H1 (cell line): ENCODE measurements at regions not wholly inside any gene's neighbourhood (a gene's known extent, or its start where the extent isn't known, plus 50 kb on each side); places are given as distances from the start of the nearest gene placed in this dataset.

ENCODE experiments used
- CTCF ChIA-PET: fragments of 300-600 bp; sonication (Branson Sonifier 250); formaldehyde crosslinking; loops from one replicate; lab custom pipeline; 2021; ENCODE audit not compliant: partially characterized antibody; lab: Charles Lee
- POLR2A ChIA-PET: fragments of 300-600 bp; sonication (Branson Sonifier 250); formaldehyde crosslinking; loops from one replicate; lab custom pipeline; 2021; ENCODE audit warnings: inconsistent platforms; ENCODE audit not compliant: partially characterized antibody; lab: Charles Lee
- DNase-seq, 2 experiments: peaks; one replicate each; pipeline versions ENCODE4 v3.0.0 to v3.0.0-alpha.2; 2010 to 2022; ENCODE audit warnings: low spot score in 2 of 2, low read depth in 1 of 2, mixed read lengths in 1 of 2
- FAIRE-seq: peaks from 2 replicates; lab custom pipeline; 2011; peaks lifted over from hg19 to GRCh38; lab: Jason Lieb, UNC
- H2AFZ ChIP-seq: 2 replicates; pipeline ENCODE4 v1.8.1; 2012; ENCODE audit warnings: low read length, inconsistent platforms
- H2AK5ac ChIP-seq: 2 replicates; pipeline ENCODE4 v1.6.1; 2013; ENCODE audit warnings: low read depth, low read length
- H2BK120ac ChIP-seq: replicated peaks from 2 replicates; pipeline ENCODE3; 2013; ENCODE audit warnings: low read depth, low read length, inconsistent platforms
- H2BK12ac ChIP-seq: 2 replicates; pipeline ENCODE4 v1.6.1; 2013; ENCODE audit warnings: low read depth, low read length
- H2BK15ac ChIP-seq: 2 replicates; pipeline ENCODE4 v1.6.1; 2013; ENCODE audit warnings: low read length
- H2BK20ac ChIP-seq: 2 replicates; pipeline ENCODE4 v1.6.1; 2013; ENCODE audit warnings: low read length
- H2BK5ac ChIP-seq: 2 replicates; pipeline ENCODE4 v1.6.1; 2013; ENCODE audit warnings: low read depth, low read length
- H3K14ac ChIP-seq: 2 replicates; pipeline ENCODE4 v1.6.1; 2013; ENCODE audit warnings: inconsistent platforms; ENCODE audit not compliant: insufficient read length
- H3K18ac ChIP-seq: 2 replicates; pipeline ENCODE4 v1.6.1; 2013; ENCODE audit warnings: low read length; ENCODE audit errors: extremely low read depth
- H3K23ac ChIP-seq: 2 replicates; pipeline ENCODE4 v1.6.1; 2013; ENCODE audit warnings: inconsistent platforms; ENCODE audit not compliant: insufficient read length
- H3K23me2 ChIP-seq: 2 replicates; pipeline ENCODE4 v1.6.1; 2013; ENCODE audit warnings: low read depth, low read length
- H3K27ac ChIP-seq: 2 replicates; pipeline ENCODE4 v1.6.1; 2011; ENCODE audit warnings: low read depth, low read length, inconsistent platforms
- H3K27me3 ChIP-seq, 4 experiments: replicated peaks in 1 of 4; 1 replicate in 1 of 4; 2 replicates in 3 of 4; pipeline versions ENCODE4 v1.6.1 to v1.8.1; 2011 to 2013; ENCODE audit warnings: low read length in 3 of 4, mild to moderate bottlenecking in 3 of 4, inconsistent platforms in 2 of 4, mixed read lengths in 2 of 4, moderate library complexity in 1 of 4; ENCODE audit not compliant: control insufficient read depth in 3 of 4, insufficient read depth in 3 of 4; ENCODE audit errors: extremely low read depth in 1 of 4
- H3K36me3 ChIP-seq, 4 experiments: 2 replicates each; pipeline versions ENCODE4 v1.6.1 to v1.8.1; 2011 to 2013; ENCODE audit warnings: mild to moderate bottlenecking in 4 of 4, low read length in 3 of 4, moderate library complexity in 2 of 4, control low read depth in 1 of 4, inconsistent platforms in 1 of 4; ENCODE audit not compliant: insufficient read depth in 4 of 4, control insufficient read depth in 2 of 4
- H3K4ac ChIP-seq: replicated peaks from 2 replicates; pipeline ENCODE3; 2013; ENCODE audit warnings: low read length, low read depth, mixed read lengths, inconsistent platforms; ENCODE audit not compliant: insufficient read length
- H3K4me1 ChIP-seq, 4 experiments: replicated peaks in 1 of 4; 1 replicate in 1 of 4; 2 replicates in 3 of 4; pipeline versions ENCODE4 v1.6.1 to v1.8.1; 2011 to 2013; ENCODE audit warnings: low read length in 3 of 4, inconsistent platforms in 2 of 4, mixed read lengths in 1 of 4; ENCODE audit not compliant: insufficient read depth in 4 of 4, control insufficient read depth in 3 of 4
- H3K4me2 ChIP-seq, 2 experiments: 2 replicates each; pipeline versions ENCODE4 v1.6.1 to v1.8.1; 2011 to 2013; ENCODE audit warnings: low read depth in 2 of 2, low read length in 2 of 2, control low read depth in 1 of 2, inconsistent platforms in 1 of 2, mild to moderate bottlenecking in 1 of 2; ENCODE audit not compliant: insufficient read depth in 1 of 2
- H3K4me3 ChIP-seq, 4 experiments: fragments of 200-600, 300-600 bp in 1 of 4; sonication (generic), shearing (Covaris generic), sonication (Bioruptor Twin) in 1 of 4; 2 replicates each; pipeline versions ENCODE4 v1.5.1 to v1.8.1; 2011 to 2016; ENCODE audit warnings: low read length in 4 of 4, low read depth in 3 of 4, control low read depth in 2 of 4, inconsistent platforms in 2 of 4, mild to moderate bottlenecking in 2 of 4, mixed read lengths in 1 of 4, moderate library complexity in 1 of 4; ENCODE audit not compliant: insufficient read depth in 2 of 4; ENCODE audit errors: extremely low read depth in 1 of 4
- H3K56ac ChIP-seq: replicated peaks from 2 replicates; pipeline ENCODE3; 2013; ENCODE audit warnings: low read depth, mild to moderate bottlenecking, mixed read lengths, low read length, inconsistent platforms; ENCODE audit not compliant: insufficient read length
- H3K79me1 ChIP-seq: 2 replicates; pipeline ENCODE4 v1.6.1; 2013; ENCODE audit warnings: low read depth, low read length, control low read depth
- H3K79me2 ChIP-seq, 2 experiments: 2 replicates each; pipeline versions ENCODE4 v1.6.1 to v1.8.1; 2012 to 2013; ENCODE audit warnings: low read length in 2 of 2, mild to moderate bottlenecking in 2 of 2, inconsistent platforms in 1 of 2; ENCODE audit not compliant: insufficient read depth in 2 of 2, control insufficient read depth in 1 of 2
- H3K9ac ChIP-seq, 4 experiments: replicated peaks in 1 of 4; 1 replicate in 1 of 4; 2 replicates in 3 of 4; pipeline versions ENCODE4 v1.6.1 to v1.8.1; 2011 to 2013; ENCODE audit warnings: low read depth in 3 of 4, low read length in 3 of 4, control low read depth in 2 of 4, mild to moderate bottlenecking in 2 of 4, moderate library complexity in 2 of 4, inconsistent platforms in 1 of 4; ENCODE audit errors: extremely low read depth in 1 of 4
- H3K9me3 ChIP-seq, 2 experiments: 2 replicates each; pipeline versions ENCODE4 v1.6.1 to v1.8.1; 2012 to 2013; ENCODE audit warnings: mild to moderate bottlenecking in 2 of 2, moderate library complexity in 2 of 2, control low read depth in 1 of 2, inconsistent platforms in 1 of 2, low read depth in 1 of 2, low read length in 1 of 2, mixed read lengths in 1 of 2; ENCODE audit not compliant: insufficient read depth in 2 of 2
- H4K20me1 ChIP-seq, 2 experiments: replicated peaks in 1 of 2; 2 replicates each; pipeline versions ENCODE3 to v1.8.1; 2011 to 2013; ENCODE audit warnings: inconsistent platforms in 2 of 2, low read length in 2 of 2, mild to moderate bottlenecking in 1 of 2; ENCODE audit not compliant: insufficient read depth in 2 of 2, control insufficient read depth in 1 of 2
- H4K5ac ChIP-seq: 2 replicates; pipeline ENCODE4 v1.6.1; 2013; ENCODE audit warnings: low read length, low read depth, mixed read lengths, inconsistent platforms; ENCODE audit not compliant: insufficient read length
- H4K8ac ChIP-seq: 2 replicates; pipeline ENCODE4 v1.8.0; 2013; ENCODE audit warnings: mild to moderate bottlenecking, moderate library complexity, low read length, inconsistent platforms; ENCODE audit not compliant: insufficient read depth; ENCODE audit errors: extremely low read depth
- H4K91ac ChIP-seq: replicated peaks from 2 replicates; pipeline ENCODE3; 2013; ENCODE audit warnings: low read length, mixed read lengths, inconsistent platforms; ENCODE audit not compliant: insufficient read length
- ATF2 ChIP-seq: IDR thresholded peaks from 2 replicates; pipeline ENCODE4 v1.6.1; 2012; ENCODE audit warnings: low read length, inconsistent platforms
- CEBPB ChIP-seq: IDR thresholded peaks from 2 replicates; pipeline ENCODE4 v1.6.1; 2012; ENCODE audit warnings: low read depth, low read length
- CHD1 ChIP-seq: IDR thresholded peaks from 2 replicates; pipeline ENCODE4 v1.6.1; 2012; ENCODE audit warnings: low read depth, low read length, improper control_type of control experiment
- CHD2 ChIP-seq: IDR thresholded peaks from 2 replicates; pipeline ENCODE4 v1.6.1; 2012; ENCODE audit warnings: low read length, improper control_type of control experiment
- PHF8 ChIP-seq: fragments of 200-600 bp; sonication (generic); conservative IDR thresholded peaks from 2 replicates; pipeline ENCODE4 v1.7.1; 2012; ENCODE audit warnings: low read depth, mild to moderate bottlenecking, inconsistent platforms, low read length, moderate library complexity
- SAP30 ChIP-seq: fragments of 300-600 bp; sonication (generic); IDR thresholded peaks from 2 replicates; pipeline ENCODE4 v1.7.1; 2012; ENCODE audit warnings: low read length, moderate library complexity, mild to moderate bottlenecking, inconsistent platforms; ENCODE audit not compliant: insufficient read depth, insufficient replicate concordance
- ZNF274 ChIP-seq: IDR thresholded peaks from 2 replicates; pipeline ENCODE4 v1.7.0; 2012; ENCODE audit warnings: low read length, borderline replicate concordance; ENCODE audit errors: extremely low read depth
- whole genome bisulfite sequencing, 2 experiments: shearing (Covaris generic) in 1 of 2; methylation state at CpG; one replicate each; pipeline versions ENCODE4 v1.1.6 to v1.1.7; 2013 to 2015; ENCODE audit warnings: low lambda C conversion rate in 2 of 2, mixed read lengths in 2 of 2, inconsistent platforms in 1 of 2, low coverage in 1 of 2, missing lambda C conversion rate in 1 of 2; ENCODE audit not compliant: insufficient replicate concordance in 2 of 2, insufficient coverage in 1 of 2, insufficient read length in 1 of 2; ENCODE audit errors: extremely low coverage in 1 of 2, missing lambda C conversion rate in 1 of 2; 5-methylcytosine and 5-hydroxymethylcytosine counted together

- POLR2A ChIA-PET, result no interaction called here
- no peaks in the 10 kb centered on the region for H3K23me2 ChIP-seq
- no peak overlapping the region for H2BK12ac ChIP-seq
- H3K4me2 ChIP-seq, result no peak overlapping the region
- H3K4me1 ChIP-seq, result no peaks in the 10 kb centered on the region
- peaks cover 18 to 21% of the 10 kb centered on the region in 2 experiments for H3K9me3 ChIP-seq
- no peak overlapping the region for H3K4me3 ChIP-seq
- no peak overlapping the region for H3K56ac ChIP-seq
- H4K20me1 ChIP-seq, result no peaks in the 10 kb centered on the region
- H3K4ac ChIP-seq, result no peak overlapping the region
- H4K8ac ChIP-seq, result no peak overlapping the region
- H3K36me3 ChIP-seq, result no peaks in the 10 kb centered on the region
- H3K79me1 ChIP-seq, result no peaks in the 10 kb centered on the region
- H2BK20ac ChIP-seq, result no peak overlapping the region
- CTCF ChIA-PET, result no interaction called here
- H4K5ac ChIP-seq, result no peak overlapping the region
- no peak overlapping the region for H2BK5ac ChIP-seq
- no peak overlapping the region for H3K9ac ChIP-seq
- H3K79me2 ChIP-seq, result no peaks in the 10 kb centered on the region
- no peak for TF ChIP-seq PHF8
- no peak for TF ChIP-seq CEBPB
- no peak for TF ChIP-seq ATF2
- no peak for TF ChIP-seq SAP30
- TF ChIP-seq CHD1, result no peak
- TF ChIP-seq CHD2, result no peak
- no peak for TF ChIP-seq ZNF274
- TF ChIP-seq, all 59 proteins: peak for 0
- H2BK120ac ChIP-seq, result no peak overlapping the region
- H3K18ac ChIP-seq, result no peak overlapping the region
- DNase-seq, result no peak
- H2AK5ac ChIP-seq, result no peak overlapping the region
- no peak overlapping the region for H4K91ac ChIP-seq
- no peak overlapping the region for H2BK15ac ChIP-seq
- no peak overlapping the region for H2AFZ ChIP-seq
- H3K27ac ChIP-seq, result no peak overlapping the region
- no peak overlapping the region for H3K14ac ChIP-seq
- H3K23ac ChIP-seq, result no peak overlapping the region
- WGBS, 2 experiments, result 92% methylated on average over 5 of the region's 5 CpGs; no CpG with 5 or more reads in 1 of the 2 experiments
- FAIRE-seq, result no peak
- H3K27me3 ChIP-seq, result no peaks in the 10 kb centered on the region
These were observed 487.2 kb downstream of the DCDC2C start for GRCh38 chr2:4190548-4190947.
